Dendritic cell treated with granulocyte-macrophage colony-stimulating factor and Interleukin-4, amounts not matched to agents 40 ng/mL and 50 ng/mL, for 4 days (primary cell): ENCODE measurements at regions not wholly inside any gene's neighbourhood (a gene's known extent, or its start where the extent isn't known, plus 50 kb on each side); places are given as distances from the start of the nearest gene placed in this dataset.

Source experiments
- H3K27ac Mint-ChIP-seq: one replicate; pipeline ENCODE4 v1.8.0; 2022; ENCODE audit warnings: mild to moderate bottlenecking, mixed read lengths
- H3K27me3 Mint-ChIP-seq: one replicate; pipeline ENCODE4 v1.8.0; 2022; ENCODE audit warnings: mild to moderate bottlenecking, mixed read lengths
- H3K36me3 Mint-ChIP-seq: one replicate; pipeline ENCODE4 v1.8.0; 2022; ENCODE audit warnings: low read depth, mixed read lengths
- H3K4me1 Mint-ChIP-seq: one replicate; pipeline ENCODE4 v1.8.0; 2022; ENCODE audit warnings: low read depth, mixed read lengths
- H3K4me3 Mint-ChIP-seq: one replicate; pipeline ENCODE4 v1.8.0; 2022; ENCODE audit warnings: mild to moderate bottlenecking, moderate library complexity, mixed read lengths
- H3K9me3 Mint-ChIP-seq: one replicate; pipeline ENCODE4 v1.8.0; 2022; ENCODE audit warnings: mixed read lengths
- intact Hi-C: fragments of 100-400 bp; cut with micrococcal nuclease; formaldehyde crosslinking; loops from one replicate; pipeline ENCODE4 v1.15.0; 2022

- H3K36me3 Mint-ChIP-seq = no peaks in the 10 kb centered on the region
- no peak overlapping the region for H3K27ac Mint-ChIP-seq
- H3K27me3 Mint-ChIP-seq = no peaks in the 10 kb centered on the region
- intact Hi-C loops = no loop called here
- peaks cover 8% of the 10 kb centered on the region for H3K9me3 Mint-ChIP-seq
- no peaks in the 10 kb centered on the region for H3K4me1 Mint-ChIP-seq
- no peak overlapping the region for H3K4me3 Mint-ChIP-seq
Observed at GRCh38 chr6:121956782-121957181, 442.7 kb upstream of the HSF2 start.

- Mint-ChIP-seq H3K27ac (no peak overlapping the region), H3K36me3 (no peaks in the 10 kb centered on the region), H3K9me3 (peaks cover 8% of the 10 kb centered on the region), H3K4me3 (no peak overlapping the region), H3K27me3 (no peaks in the 10 kb centered on the region), H3K4me1 (no peaks in the 10 kb centered on the region)
- intact Hi-C loops = no loop called here
Observed at GRCh38 chr6:121959501-121959900, 440.0 kb upstream of the HSF2 start.

- no peaks in the 10 kb centered on the region for H3K27me3 Mint-ChIP-seq
- intact Hi-C loops = no loop called here
- no peak overlapping the region for H3K4me3 Mint-ChIP-seq
- H3K27ac Mint-ChIP-seq = no peak overlapping the region
- H3K4me1 Mint-ChIP-seq = no peaks in the 10 kb centered on the region
- no peaks in the 10 kb centered on the region for H3K9me3 Mint-ChIP-seq
- H3K36me3 Mint-ChIP-seq = no peaks in the 10 kb centered on the region
Observed at GRCh38 chr6:121961619-121962125, 437.8 kb upstream of the HSF2 start.

GRCh38 chr6:121963826-121964225 lies 435.6 kb upstream of the HSF2 start:
- no peak overlapping the region for H3K4me3 Mint-ChIP-seq
- intact Hi-C loops = no loop called here
- H3K4me1 Mint-ChIP-seq = no peaks in the 10 kb centered on the region
- no peaks in the 10 kb centered on the region for H3K36me3 Mint-ChIP-seq
- H3K9me3 Mint-ChIP-seq = no peaks in the 10 kb centered on the region
- H3K27ac Mint-ChIP-seq = no peak overlapping the region
- H3K27me3 Mint-ChIP-seq = no peaks in the 10 kb centered on the region

GRCh38 chr6:121965739-121966138 lies 433.7 kb upstream of the HSF2 start:
- H3K4me1 Mint-ChIP-seq = no peaks in the 10 kb centered on the region
- H3K27ac Mint-ChIP-seq = no peak overlapping the region
- H3K4me3 Mint-ChIP-seq = no peak overlapping the region
- intact Hi-C loops = no loop called here
- H3K27me3 Mint-ChIP-seq = no peaks in the 10 kb centered on the region
- H3K36me3 Mint-ChIP-seq = no peaks in the 10 kb centered on the region
- no peaks in the 10 kb centered on the region for H3K9me3 Mint-ChIP-seq

- Mint-ChIP-seq H3K27ac (no peak overlapping the region), H3K4me1 (no peaks in the 10 kb centered on the region), H3K36me3 (no peaks in the 10 kb centered on the region), H3K27me3 (no peaks in the 10 kb centered on the region), H3K9me3 (no peaks in the 10 kb centered on the region), H3K4me3 (no peak overlapping the region)
- intact Hi-C loops = no loop called here
Observed at GRCh38 chr6:121967631-121968030, 431.8 kb upstream of the HSF2 start.

- no peak overlapping the region for H3K27ac Mint-ChIP-seq
- intact Hi-C loops = no loop called here
- no peaks in the 10 kb centered on the region for H3K4me1 Mint-ChIP-seq
- H3K36me3 Mint-ChIP-seq = no peaks in the 10 kb centered on the region
- no peaks in the 10 kb centered on the region for H3K27me3 Mint-ChIP-seq
- H3K4me3 Mint-ChIP-seq = no peak overlapping the region
- H3K9me3 Mint-ChIP-seq = peaks cover 12% of the 10 kb centered on the region
Observed at GRCh38 chr6:121971931-121972335, 427.5 kb upstream of the HSF2 start.

GRCh38 chr6:121984956-121985355 lies 414.5 kb upstream of the HSF2 start:
- Mint-ChIP-seq H3K27me3 (no peaks in the 10 kb centered on the region), H3K4me1 (no peaks in the 10 kb centered on the region), H3K36me3 (no peaks in the 10 kb centered on the region), H3K9me3 (peaks cover 51% of the 10 kb centered on the region), H3K27ac (no peak overlapping the region), H3K4me3 (no peak overlapping the region)
- intact Hi-C loops = no loop called here

- Mint-ChIP-seq H3K9me3 (peaks cover 19% of the 10 kb centered on the region), H3K4me3 (no peak overlapping the region), H3K4me1 (no peaks in the 10 kb centered on the region), H3K27me3 (no peaks in the 10 kb centered on the region), H3K27ac (no peak overlapping the region), H3K36me3 (no peaks in the 10 kb centered on the region)
- intact Hi-C loops = no loop called here
Observed at GRCh38 chr6:121993362-121993761, 406.1 kb upstream of the HSF2 start.

GRCh38 chr6:121994919-121995318 lies 404.5 kb upstream of the HSF2 start:
- no peak overlapping the region for H3K27ac Mint-ChIP-seq
- no peaks in the 10 kb centered on the region for H3K27me3 Mint-ChIP-seq
- H3K36me3 Mint-ChIP-seq = no peaks in the 10 kb centered on the region
- H3K4me1 Mint-ChIP-seq = no peaks in the 10 kb centered on the region
- intact Hi-C loops = no loop called here
- no peak overlapping the region for H3K4me3 Mint-ChIP-seq
- H3K9me3 Mint-ChIP-seq = peaks cover 19% of the 10 kb centered on the region

GRCh38 chr6:121998631-121999030 lies 400.8 kb upstream of the HSF2 start:
- H3K9me3 Mint-ChIP-seq = peaks cover 14% of the 10 kb centered on the region
- intact Hi-C loops = no loop called here
- no peaks in the 10 kb centered on the region for H3K36me3 Mint-ChIP-seq
- no peak overlapping the region for H3K27ac Mint-ChIP-seq
- H3K4me1 Mint-ChIP-seq = no peaks in the 10 kb centered on the region
- no peaks in the 10 kb centered on the region for H3K27me3 Mint-ChIP-seq
- H3K4me3 Mint-ChIP-seq = no peak overlapping the region

- Mint-ChIP-seq H3K4me1 (no peaks in the 10 kb centered on the region), H3K27ac (no peak overlapping the region), H3K9me3 (peaks cover 10% of the 10 kb centered on the region), H3K4me3 (no peak overlapping the region), H3K36me3 (no peaks in the 10 kb centered on the region), H3K27me3 (no peaks in the 10 kb centered on the region)
- intact Hi-C loops = no loop called here
Observed at GRCh38 chr6:121999456-122000065, 399.9 kb upstream of the HSF2 start.

- no peaks in the 10 kb centered on the region for H3K4me1 Mint-ChIP-seq
- no peak overlapping the region for H3K27ac Mint-ChIP-seq
- no peak overlapping the region for H3K4me3 Mint-ChIP-seq
- peaks cover 10% of the 10 kb centered on the region for H3K9me3 Mint-ChIP-seq
- intact Hi-C loops = no loop called here
- H3K27me3 Mint-ChIP-seq = no peaks in the 10 kb centered on the region
- no peaks in the 10 kb centered on the region for H3K36me3 Mint-ChIP-seq
Observed at GRCh38 chr6:122005661-122006060, 393.8 kb upstream of the HSF2 start.

GRCh38 chr6:122007339-122007738 lies 392.1 kb upstream of the HSF2 start:
- no peak overlapping the region for H3K4me3 Mint-ChIP-seq
- no peaks in the 10 kb centered on the region for H3K4me1 Mint-ChIP-seq
- no peaks in the 10 kb centered on the region for H3K27me3 Mint-ChIP-seq
- no peak overlapping the region for H3K27ac Mint-ChIP-seq
- no peaks in the 10 kb centered on the region for H3K36me3 Mint-ChIP-seq
- peaks cover 8% of the 10 kb centered on the region for H3K9me3 Mint-ChIP-seq
- intact Hi-C loops = no loop called here
